ENCODE measurements at regions not wholly inside any gene's neighbourhood (a gene's known extent, or its start where the extent isn't known, plus 50 kb on each side); places are given as distances from the start of the nearest gene placed in this dataset.
"Not testable (repeated sequence)": the region's sequence is repeated elsewhere in the genome, so short reads cannot be mapped to it uniquely, and the experiment has no call there.

DNA sequence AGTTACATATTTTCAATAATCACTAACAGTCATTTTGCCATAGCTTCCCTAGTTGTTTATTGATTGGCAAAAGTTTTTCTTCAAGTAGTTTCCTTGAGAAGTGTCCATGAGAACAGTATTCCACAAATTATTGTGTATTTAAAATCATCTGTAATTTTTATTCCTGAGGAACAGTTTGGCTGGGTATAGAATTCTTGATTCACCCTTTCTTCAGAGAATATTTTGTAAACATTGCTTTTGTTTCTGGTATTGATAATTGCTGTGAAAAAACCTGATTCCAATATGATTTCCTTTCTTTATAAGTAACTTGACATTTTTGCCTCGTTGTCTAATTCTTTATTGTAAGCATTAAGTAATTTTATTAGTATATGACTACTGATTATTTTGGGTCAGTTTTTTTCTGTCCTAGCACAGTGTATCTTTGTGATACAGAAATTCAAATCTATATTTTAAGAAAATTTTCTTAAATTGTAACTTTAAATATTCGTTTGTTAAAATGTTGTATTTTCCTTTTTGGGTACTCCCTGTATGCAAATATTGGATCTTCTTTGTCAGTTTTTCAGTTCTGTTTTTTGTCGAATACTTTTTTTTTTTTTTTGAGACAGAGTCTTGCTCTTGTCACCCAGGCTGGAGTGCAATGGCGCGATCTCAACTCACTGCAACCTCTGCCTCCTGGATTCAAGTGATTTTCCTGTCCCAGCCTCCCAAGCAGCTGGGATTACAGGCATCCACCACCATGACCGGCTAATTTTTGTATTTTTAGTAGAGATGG, 162.0 kb upstream of the ATP2B1 start:
- Histone ChIP-seq H3K9me3 (replicated peaks; ENCODE audit: control insufficient read depth, insufficient read depth, low read length) (no peaks in the 10 kb centered on the region), H3K36me3 (ENCODE audit: control insufficient read depth in 2 of 2, extremely low read depth in 1 of 2, insufficient read depth in 2 of 2, low read length in 2 of 2) (no peaks in the 10 kb centered on the region), H3K27me3 (ENCODE audit: control insufficient read depth in 2 of 2, insufficient read depth in 2 of 2, low read length in 2 of 2) (no peaks in the 10 kb centered on the region), H2AFZ (ENCODE audit: low read depth, low read length) (no peak overlapping the region), H3K4me1 (ENCODE audit: control insufficient read depth, extremely low read depth, insufficient read depth, low read length) (no peaks in the 10 kb centered on the region), H3K9me1 (replicated peaks; ENCODE audit: control insufficient read depth, extremely low read depth, insufficient read depth, low read length) (no peaks in the 10 kb centered on the region), H3K4me3 (replicated peaks in 1 of 3; ENCODE audit: insufficient read depth in 1 of 3, low read depth in 1 of 3, low read length in 3 of 3) (no peak overlapping the region), H3K27ac (ENCODE audit: insufficient read depth, low read depth, low read length) (no peak overlapping the region), H3K4me2 (ENCODE audit: insufficient read depth, low read length) (no peak overlapping the region), H3K79me2 (ENCODE audit: control insufficient read depth, insufficient read depth, low read length) (no peaks in the 10 kb centered on the region), H3K9ac (replicated peaks; ENCODE audit: extremely low read depth, insufficient read depth, low read length) (no peak overlapping the region), H4K20me1 (replicated peaks; ENCODE audit: control insufficient read depth, extremely low read depth, insufficient read depth, low read length) (no peaks in the 10 kb centered on the region)
- ChIA-PET POLR2A (no interaction called here), CTCF (interaction anchor here (1.5 kb wide), 1 partner anchor 14 kb away, joined by 3 read pairs; no protein-coding TSS in a partner anchor)
- DNase-seq (ENCODE audit: low read depth, low spot score) (no peak), FAIRE-seq (no peak)
- dilution Hi-C loops (cut with MboI; ENCODE audit: extremely low pct_ligation_motif_present, low sequenced_read_pairs), result no loop called here
- intact Hi-C loops (cut with micrococcal nuclease), result loop anchor here (10.0 kb wide), 1 partner anchor 1034 kb away; no protein-coding TSS in a partner anchor
- TF ChIP-seq, protein P1, sequence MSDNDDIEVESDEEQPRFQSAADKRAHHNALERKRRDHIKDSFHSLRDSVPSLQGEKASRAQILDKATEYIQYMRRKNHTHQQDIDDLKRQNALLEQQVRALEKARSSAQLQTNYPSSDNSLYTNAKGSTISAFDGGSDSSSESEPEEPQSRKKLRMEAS (IDR thresholded peaks at IDR 0.05; ENCODE audit: insufficient read depth, insufficient read length), result no peak
- TF ChIP-seq JUN (IDR thresholded peaks at IDR 0.05; ENCODE audit: borderline replicate concordance, insufficient read depth, insufficient read length, low read depth) (no peak), FOS (IDR thresholded peaks at IDR 0.05; ENCODE audit: borderline replicate concordance, insufficient read depth, low read length) (no peak), MYC (IDR thresholded peaks at IDR 0.05; ENCODE audit: low read depth, low read length) (no peak), POLR2A (IDR thresholded peaks at IDR 0.05; ENCODE audit: low read depth, low read length) (no peak), EZH2 (IDR thresholded peaks at IDR 0.05; ENCODE audit: borderline replicate concordance, low read depth, low read length, severe bottlenecking) (no peak), POLR2AphosphoS5 (IDR thresholded peaks at IDR 0.05; ENCODE audit: insufficient read depth, low read depth, low read length) (no peak), GATA2 (IDR thresholded peaks at IDR 0.05; ENCODE audit: insufficient read depth, insufficient read length, low read depth, low read length) (no peak)
- TF ChIP-seq, protein P2, sequence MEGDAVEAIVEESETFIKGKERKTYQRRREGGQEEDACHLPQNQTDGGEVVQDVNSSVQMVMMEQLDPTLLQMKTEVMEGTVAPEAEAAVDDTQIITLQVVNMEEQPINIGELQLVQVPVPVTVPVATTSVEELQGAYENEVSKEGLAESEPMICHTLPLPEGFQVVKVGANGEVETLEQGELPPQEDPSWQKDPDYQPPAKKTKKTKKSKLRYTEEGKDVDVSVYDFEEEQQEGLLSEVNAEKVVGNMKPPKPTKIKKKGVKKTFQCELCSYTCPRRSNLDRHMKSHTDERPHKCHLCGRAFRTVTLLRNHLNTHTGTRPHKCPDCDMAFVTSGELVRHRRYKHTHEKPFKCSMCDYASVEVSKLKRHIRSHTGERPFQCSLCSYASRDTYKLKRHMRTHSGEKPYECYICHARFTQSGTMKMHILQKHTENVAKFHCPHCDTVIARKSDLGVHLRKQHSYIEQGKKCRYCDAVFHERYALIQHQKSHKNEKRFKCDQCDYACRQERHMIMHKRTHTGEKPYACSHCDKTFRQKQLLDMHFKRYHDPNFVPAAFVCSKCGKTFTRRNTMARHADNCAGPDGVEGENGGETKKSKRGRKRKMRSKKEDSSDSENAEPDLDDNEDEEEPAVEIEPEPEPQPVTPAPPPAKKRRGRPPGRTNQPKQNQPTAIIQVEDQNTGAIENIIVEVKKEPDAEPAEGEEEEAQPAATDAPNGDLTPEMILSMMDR (IDR thresholded peaks at IDR 0.05; ENCODE audit: extremely low read depth in 1 of 2, insufficient read depth in 1 of 2, low read depth in 1 of 2, low read length in 2 of 2), result no peak
- no TSS peak for BruUV-seq (replicated peaks)

DNA sequence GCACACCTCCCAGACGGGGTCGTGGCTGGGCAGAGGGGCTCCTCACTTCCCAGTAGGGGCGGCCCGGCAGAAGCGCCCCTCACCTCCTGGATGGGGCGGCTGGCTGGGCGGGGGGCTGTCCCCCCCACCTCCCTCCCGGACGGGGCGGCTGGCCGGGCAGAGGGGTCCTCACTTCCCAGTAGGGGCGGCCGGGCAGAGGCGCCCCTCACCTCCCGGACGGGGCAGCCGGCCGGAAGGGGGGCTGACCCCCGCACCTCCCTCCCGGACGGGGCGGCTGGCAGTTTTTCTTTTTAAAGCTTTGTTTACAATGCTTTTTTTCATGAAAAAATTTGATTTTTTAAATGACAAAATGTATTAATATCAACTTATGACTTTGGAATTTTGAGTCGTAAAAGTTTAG, 159.0 kb upstream of the ATP2B1 start:
- H3K9me3 ChIP-seq (replicated peaks; ENCODE audit: control insufficient read depth, insufficient read depth, low read length); CTCF ChIA-PET; H3K4me2 ChIP-seq (ENCODE audit: insufficient read depth, low read length); H3K27me3 ChIP-seq (ENCODE audit: control insufficient read depth in 2 of 2, insufficient read depth in 2 of 2, low read length in 2 of 2); H2AFZ ChIP-seq (ENCODE audit: low read depth, low read length); POLR2A ChIA-PET; FAIRE-seq; H3K4me3 ChIP-seq (replicated peaks in 1 of 3; ENCODE audit: insufficient read depth in 1 of 3, low read depth in 1 of 3, low read length in 3 of 3); H4K20me1 ChIP-seq (replicated peaks; ENCODE audit: control insufficient read depth, extremely low read depth, insufficient read depth, low read length); H3K36me3 ChIP-seq (ENCODE audit: control insufficient read depth in 2 of 2, extremely low read depth in 1 of 2, insufficient read depth in 2 of 2, low read length in 2 of 2); dilution Hi-C loops (cut with MboI; ENCODE audit: extremely low pct_ligation_motif_present, low sequenced_read_pairs); BruUV-seq (replicated peaks); H3K9ac ChIP-seq (replicated peaks; ENCODE audit: extremely low read depth, insufficient read depth, low read length); H3K9me1 ChIP-seq (replicated peaks; ENCODE audit: control insufficient read depth, extremely low read depth, insufficient read depth, low read length); H3K79me2 ChIP-seq (ENCODE audit: control insufficient read depth, insufficient read depth, low read length); DNase-seq (ENCODE audit: low read depth, low spot score); H3K27ac ChIP-seq (ENCODE audit: insufficient read depth, low read depth, low read length): not testable (repeated sequence)
- peaks cover 17% of the 10 kb centered on the region for H3K4me1 ChIP-seq (ENCODE audit: control insufficient read depth, extremely low read depth, insufficient read depth, low read length)
- intact Hi-C loops (cut with micrococcal nuclease), result loop anchor here (10.0 kb wide), 1 partner anchor 387 kb away; no protein-coding TSS in a partner anchor
